WTC11 (cell line): ENCODE measurements at regions not wholly inside any gene's neighbourhood (a gene's known extent, or its start where the extent isn't known, plus 50 kb on each side); places are given as distances from the start of the nearest gene placed in this dataset.

Source experiments
- CTCF ChIP-seq: fragments of 200-600 bp; IDR thresholded peaks from 2 replicates; pipeline ENCODE4 v1.8.0; 2022; ENCODE audit warnings: antibody characterized with exemption
- E2F1 ChIP-seq: sonication (generic); formaldehyde crosslinking; IDR thresholded peaks from 2 replicates; pipeline ENCODE4 v1.8.0; 2022; ENCODE audit warnings: mild to moderate bottlenecking, missing genetic modification reagents
- ETV6 ChIP-seq: sonication (generic); formaldehyde crosslinking; IDR thresholded peaks from 2 replicates; pipeline ENCODE4 v1.8.1; 2022; ENCODE audit warnings: mild to moderate bottlenecking, missing genetic modification reagents
- MAX ChIP-seq: sonication (generic); formaldehyde crosslinking; IDR thresholded peaks from 2 replicates; pipeline ENCODE4 v1.8.0; 2022; ENCODE audit warnings: mild to moderate bottlenecking, missing genetic modification reagents
- USF2 ChIP-seq: sonication (generic); formaldehyde crosslinking; IDR thresholded peaks from 2 replicates; pipeline ENCODE4 v1.8.1; 2023; ENCODE audit warnings: mild to moderate bottlenecking, missing genetic modification reagents, moderate library complexity
- ZNF512 ChIP-seq: sonication (generic); formaldehyde crosslinking; IDR thresholded peaks from 2 replicates; pipeline ENCODE4 v1.8.1; 2022; ENCODE audit warnings: missing genetic modification reagents, borderline replicate concordance

- TF ChIP-seq E2F1 (no peak), CTCF (no peak), MAX (CRISPR knock-in tag) (no peak), ETV6 (CRISPR knock-in tag) (no peak), USF2 (no peak), ZNF512 (no peak)
Observed at GRCh38 chr14:49447540-49448107, 138.6 kb downstream of the RPS29 start.
